HuH-7.5 (cell line): ENCODE measurements at regions not wholly inside any gene's neighbourhood (a gene's known extent, or its start where the extent isn't known, plus 50 kb on each side); places are given as distances from the start of the nearest gene placed in this dataset.

Source experiments
- DNase-seq: peaks from one replicate; pipeline ENCODE4 v3.0.0; 2011; ENCODE audit warnings: low spot score

DNA sequence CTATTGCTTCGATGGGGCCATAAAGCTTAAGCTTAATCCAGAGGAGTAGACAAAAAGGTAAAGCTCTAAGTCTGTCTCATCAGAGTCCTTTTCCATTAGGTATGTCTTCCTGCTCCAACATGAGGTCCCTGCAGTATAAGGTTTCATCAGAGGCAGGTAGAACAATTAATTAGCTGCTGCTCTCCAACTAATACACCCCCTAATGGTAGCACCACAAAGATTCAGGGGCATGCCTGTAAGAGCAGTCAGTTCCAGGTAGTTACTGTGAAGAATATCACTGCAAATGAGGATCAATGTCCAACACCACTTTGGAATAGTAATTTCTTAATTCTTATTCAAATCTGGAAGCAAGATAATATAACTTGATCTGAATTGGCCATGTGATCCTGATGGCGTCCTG lies 160.3 kb upstream of the ESRRG start:
- DNase-seq = no peak

DNA sequence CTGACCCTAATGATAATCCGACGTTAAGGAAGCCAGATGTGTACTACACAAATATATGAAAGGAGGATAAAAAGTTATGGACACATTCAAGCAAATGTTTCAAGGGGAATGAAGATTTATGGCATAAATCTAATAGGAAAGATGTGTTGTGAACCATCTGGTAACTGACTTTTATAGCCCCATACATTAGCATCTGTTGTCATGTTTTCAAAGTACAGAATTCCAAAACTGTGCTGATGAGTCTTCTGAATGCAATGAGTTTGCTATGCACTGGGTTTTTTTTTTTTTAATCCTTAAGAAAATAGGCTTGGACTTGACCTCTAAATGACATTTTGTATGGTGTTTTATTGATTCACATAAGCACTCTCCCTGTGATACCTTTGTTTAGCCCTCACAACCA lies 158.5 kb upstream of the ESRRG start:
- no peak for DNase-seq

DNA sequence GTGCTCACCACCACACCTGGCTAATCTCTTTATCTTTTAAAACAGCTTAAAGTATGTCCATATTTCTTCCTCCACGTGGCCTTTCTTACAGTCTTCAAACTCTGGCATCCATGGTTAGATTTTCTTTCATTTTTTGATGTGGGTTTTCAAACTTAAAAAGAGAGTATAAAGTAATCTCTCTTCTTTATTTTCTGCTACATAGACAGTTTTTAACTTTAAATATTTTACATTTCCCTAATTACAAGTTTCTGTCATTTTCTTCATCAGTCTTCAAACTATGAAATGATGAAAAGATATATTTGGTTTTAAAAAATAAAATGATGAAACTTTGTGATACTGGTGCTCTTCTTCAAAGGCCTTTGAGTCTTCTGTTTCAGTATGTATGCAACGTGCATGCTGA lies 143.5 kb upstream of the ESRRG start:
- DNase-seq = no peak

DNA sequence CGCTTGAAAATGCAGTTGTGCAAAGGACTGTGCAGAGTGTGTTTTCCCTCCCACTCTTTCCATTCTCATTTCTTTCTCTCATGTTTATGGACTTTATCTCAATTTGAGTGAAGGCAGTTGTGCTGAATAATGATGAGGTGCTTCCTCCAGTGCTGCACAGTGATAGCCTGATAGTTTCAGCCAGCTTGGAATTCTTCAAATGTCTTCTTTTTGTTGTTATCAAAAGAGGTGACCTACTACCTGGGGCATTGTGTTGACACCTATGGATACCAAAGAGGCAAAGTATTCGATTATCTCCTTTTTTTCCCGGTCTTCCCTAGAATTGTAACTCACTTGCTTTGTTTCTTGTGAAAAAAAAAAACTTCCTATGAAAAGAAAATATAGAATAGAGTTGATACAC lies 132.6 kb upstream of the ESRRG start:
- DNase-seq = no peak

DNA sequence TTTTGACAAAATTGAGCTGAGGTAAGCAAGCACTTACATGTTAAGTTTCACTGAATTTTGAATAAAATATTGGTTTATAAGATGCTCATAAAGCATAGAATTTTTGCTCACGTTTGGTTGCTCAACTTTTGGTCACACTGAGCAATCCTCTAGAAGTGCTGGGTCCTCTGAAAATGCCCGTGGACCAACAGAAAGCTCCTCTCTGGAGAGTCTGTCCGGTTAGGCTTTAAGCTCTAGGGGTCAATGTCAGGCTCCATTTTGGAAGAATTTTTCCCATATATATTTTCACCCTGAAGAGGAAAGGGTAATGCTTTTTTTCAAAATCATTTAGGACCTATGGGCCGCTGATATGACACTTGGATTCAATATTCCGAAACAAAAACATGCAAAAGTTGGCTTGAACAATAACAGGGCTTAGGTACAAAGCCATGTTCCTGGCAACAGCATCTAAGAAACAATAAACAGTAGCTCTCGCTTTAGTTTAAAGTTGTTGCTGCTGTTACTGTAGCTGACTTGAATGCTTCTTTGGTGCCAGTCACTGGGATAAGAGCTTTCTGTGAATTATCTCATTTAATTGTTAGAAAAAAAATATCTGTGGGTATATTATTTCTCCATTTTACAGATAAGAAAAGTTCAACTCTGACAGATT lies 131.7 kb upstream of the ESRRG start:
- DNase-seq = no peak

DNA sequence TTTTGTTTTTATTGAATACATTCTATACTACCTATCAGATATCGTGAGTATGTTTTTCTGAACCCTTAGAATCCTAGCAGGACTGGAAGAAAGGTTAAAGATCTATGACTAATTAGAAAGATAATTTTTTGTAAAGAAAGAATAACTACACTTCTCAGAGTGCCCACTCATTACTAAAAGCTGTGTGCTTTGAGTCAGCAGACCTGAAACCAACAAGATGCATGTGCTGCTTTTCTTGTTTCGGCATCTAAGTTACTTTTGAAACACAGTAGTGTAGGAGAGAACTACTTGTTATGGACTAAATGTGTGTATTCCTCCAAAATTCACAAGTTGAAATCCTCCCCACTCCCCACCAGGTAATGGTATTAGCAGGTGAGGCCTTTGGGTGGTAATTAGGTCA lies 127.8 kb upstream of the ESRRG start:
- no peak for DNase-seq

DNA sequence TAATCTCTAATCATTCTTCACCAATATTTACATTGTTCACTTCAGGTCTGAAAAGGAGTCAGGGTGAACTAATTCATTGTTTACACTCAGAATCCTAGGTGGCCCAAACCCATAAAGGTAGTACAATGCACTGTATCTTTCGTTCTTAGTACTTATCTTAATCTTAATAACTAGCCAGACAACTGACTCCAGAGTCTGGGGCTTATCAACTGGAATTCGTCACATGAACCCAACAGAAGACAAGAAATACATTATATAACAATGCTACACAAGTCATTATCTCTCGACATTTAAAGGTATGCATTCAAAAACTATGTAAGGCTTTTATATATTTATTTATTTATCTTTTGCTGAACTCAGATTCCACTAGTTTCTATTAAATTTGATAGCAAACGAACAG lies 125.9 kb upstream of the ESRRG start:
- no peak for DNase-seq

DNA sequence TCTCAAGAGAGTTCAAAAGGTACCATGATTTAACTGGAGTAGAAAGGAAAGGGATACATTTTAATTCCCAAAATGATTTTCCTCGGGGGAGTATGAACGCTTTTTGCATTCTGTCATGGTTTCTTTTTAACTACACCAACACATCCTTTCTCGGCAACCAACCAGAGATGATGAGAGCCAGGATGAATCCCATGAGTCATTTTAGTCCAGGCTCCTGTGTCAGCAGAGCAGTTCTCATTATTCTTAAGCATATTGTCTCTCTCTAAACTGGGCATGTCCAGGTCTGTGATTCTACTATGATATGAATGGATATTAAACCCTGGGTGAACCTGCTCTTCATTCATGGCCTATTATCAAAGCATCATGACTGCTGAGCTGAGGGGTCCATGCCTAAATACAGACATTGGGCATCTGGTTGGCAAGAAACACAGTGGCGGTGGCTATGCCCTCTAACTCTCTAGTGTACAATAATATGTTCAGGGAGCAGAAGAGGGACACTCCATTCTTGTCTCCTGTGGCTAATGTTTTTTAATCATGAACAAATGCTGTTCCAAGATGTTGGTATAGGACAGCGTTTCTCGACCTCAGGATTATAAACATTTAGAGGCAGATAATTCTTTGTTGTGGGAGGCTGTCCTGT lies 124.3 kb upstream of the ESRRG start:
- no peak for DNase-seq

DNA sequence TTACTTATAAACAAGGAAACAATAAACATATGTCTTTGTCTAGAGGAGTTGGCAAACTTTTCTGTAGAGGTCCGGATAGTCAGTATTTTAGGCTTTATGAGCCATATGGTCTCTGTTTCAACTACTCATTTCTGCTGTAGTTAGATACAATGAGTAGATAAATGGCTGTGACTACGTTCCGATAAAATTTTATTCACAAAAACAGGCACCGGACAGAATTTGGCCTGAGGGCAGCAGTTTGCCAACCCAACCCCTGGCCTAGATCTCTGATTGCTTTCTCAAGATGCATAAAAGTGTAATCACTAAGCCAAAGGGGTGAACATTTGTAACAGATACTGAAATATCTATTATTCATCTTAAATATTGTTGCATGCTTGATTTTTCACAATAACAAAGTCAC lies 123.1 kb upstream of the ESRRG start:
- DNase-seq = no peak

DNA sequence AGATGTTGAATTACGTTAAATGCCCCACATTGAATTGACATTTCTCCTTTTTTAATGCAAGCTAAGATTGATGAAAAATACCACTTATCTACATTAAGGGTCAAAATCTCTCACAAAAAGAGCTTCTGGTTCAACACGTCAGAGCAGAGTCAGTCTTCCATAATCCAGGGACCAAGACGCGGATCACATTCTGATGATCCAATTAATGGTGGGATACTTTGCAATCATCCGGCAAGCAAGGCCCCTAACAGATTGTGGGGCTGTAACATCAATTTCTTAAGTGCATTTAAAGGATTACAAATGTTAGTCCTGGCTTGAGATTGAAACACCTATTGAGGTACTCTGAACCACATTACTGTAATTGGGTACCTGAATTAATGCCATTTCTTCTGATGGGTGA lies 120.2 kb upstream of the ESRRG start:
- DNase-seq = no peak

DNA sequence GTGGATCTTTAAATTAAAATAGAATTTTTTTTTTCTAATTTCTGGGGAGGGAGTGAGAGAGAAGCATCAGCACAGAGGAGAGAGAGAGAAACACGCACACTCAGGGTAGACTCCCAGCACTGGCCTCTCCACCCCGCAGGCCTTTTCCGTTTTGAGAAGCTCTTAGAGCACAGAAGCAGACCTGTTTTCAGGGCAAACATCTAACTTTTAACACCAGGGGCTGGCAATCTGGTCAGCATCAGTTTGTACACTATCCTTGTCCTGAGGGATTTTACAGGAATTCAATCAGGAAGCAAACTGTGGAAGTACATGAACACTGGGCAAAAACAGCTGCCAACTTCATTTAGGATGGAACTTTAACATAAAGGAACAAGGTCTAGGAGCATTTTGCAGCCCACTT lies 117.9 kb upstream of the ESRRG start:
- no peak for DNase-seq

DNA sequence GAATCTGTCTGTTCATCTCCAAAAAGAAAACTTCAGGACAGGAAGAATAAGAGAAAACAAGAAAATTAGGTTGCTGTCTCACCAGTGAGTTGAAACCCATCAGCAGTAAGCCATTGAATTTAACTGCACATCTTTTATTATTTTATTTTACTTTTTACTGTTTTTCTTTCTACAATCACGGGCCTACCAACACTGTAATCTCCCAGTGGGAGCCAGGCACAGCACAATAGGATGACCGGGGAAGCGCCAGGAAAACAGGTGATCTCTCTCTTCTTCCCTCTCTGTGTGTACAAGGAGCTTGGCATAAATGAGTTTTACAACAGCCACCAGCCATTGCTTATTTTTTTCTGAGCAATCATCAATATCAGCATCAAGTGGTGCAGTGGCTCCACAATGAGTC lies 113.1 kb upstream of the ESRRG start:
- no peak for DNase-seq

DNA sequence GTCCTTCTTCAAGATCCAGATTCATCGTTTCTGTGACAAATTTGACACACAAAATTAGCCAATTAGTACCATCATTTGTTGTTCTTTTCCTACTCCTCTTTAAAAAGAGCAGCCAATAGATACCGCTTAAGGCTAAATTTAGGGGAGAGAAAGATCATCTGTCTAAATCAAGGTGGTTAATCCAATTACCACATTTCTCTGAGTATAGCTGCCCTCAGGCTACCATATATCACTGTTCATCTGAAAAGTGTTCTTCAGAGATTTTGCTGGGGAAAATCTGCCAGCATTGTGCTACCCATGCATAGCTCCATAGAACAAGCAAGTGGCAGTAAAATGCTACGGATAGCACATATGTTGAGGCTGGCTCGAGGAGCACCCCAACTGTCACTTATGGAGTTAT lies 110.3 kb upstream of the ESRRG start:
- no peak for DNase-seq

DNA sequence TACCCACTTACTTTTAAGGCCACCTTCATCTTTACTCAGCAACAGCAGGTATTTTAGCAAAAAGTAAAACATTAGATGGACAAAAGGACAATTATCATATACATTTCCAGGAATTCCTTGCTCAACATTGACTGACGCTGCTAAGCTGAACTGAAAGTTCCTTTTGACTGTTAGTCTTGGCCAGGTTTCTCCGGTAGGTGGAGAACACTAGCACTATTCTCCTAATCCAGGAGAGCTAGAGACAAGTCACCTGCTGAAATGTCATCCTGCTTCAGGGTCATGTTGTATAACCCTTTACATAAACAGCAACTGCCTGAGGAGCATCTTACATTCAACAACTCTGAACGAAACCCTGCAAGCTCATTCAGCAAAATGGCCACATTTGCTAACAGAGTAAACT lies 109.0 kb upstream of the ESRRG start:
- DNase-seq = no peak

DNA sequence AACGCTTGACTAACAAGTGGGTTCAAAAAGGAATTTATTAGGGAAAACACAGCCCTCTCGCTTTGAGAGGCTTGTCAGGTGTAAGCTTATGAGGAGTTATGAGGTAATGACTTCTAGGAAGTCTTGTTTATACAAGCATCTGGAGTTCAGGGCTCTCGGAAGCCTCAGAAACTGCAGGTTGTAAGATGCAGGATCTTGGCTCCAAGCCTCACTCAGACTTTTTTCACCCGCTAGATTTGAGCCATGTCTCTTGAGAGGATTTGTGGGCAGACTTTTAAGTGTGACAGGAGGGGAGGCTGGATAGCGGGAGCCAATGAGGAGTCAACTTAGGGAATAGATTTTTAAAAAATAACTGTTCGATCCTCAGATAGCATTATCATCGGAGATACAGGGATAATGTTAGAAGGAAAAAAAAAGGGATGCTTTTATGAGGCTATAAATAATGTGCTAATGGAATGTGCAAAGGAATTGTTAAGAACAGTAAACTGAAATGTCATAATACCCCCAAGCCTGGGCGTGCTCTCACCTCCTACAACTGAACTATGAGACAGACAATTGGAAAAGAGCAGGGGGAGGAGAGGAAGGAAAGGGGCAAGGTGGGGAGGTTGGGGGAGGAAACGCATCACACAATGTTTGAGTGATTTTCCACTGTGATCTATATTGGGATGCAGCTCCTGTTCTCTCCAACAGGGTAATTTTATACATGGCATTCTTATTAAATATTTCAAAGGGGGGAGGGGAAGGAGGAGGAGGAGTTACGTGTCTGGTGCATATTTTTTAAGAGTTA lies 107.4 kb upstream of the ESRRG start:
- no peak for DNase-seq

DNA sequence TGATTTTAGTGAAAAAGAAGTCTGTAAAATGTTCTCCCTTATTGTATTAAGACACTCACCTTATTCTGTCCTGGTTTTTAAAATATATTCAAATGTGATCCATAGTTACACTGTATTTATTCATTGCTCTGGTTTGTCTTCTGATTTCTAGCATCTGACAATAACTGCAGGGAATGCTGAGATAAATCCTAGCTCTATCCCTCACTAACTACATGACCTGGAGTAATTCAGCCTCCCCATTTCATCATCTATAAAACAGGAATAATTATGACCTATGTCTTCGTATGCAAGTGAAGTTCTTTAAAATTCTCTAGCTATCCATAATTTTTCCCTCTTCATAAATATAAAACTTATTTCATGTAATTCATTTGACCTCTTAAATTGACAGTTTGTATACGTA lies 104.0 kb upstream of the ESRRG start:
- no peak for DNase-seq

DNA sequence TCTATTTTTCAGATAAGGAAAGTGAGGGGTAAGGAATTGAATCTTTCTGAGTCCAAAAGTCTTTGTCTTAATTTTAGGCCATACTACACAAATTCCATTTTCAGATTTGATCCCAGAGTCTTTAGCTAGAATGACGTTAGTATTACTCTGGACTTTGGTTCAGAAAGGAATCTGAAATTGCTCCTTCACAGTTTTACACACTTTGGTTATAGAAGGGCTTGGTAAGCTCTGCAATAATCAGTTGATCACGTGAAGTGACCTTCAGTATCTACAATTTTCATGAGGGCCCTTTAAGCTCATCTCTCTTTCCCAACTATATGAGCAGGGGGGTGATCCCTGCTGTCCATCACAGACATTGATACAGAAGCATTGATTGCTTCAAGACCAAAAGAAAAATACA lies 103.4 kb upstream of the ESRRG start:
- DNase-seq = no peak

DNA sequence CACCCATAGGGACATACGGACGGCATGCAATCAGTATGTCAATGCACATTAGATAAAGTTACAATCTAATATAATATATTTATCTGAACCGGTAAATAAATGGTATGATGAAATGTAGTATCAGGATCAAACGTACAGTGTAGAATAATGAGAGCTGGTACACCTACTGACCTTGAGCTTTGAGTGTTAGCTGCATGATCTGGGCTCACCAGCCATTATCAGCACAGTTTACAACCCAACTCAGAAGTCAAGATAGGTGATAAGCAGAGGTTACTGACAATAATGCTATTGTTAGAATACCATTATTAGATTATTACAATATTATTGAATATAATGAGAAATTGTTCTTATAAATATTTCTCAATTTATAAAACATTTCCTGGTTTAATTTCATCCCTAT lies 103.0 kb upstream of the ESRRG start:
- no peak for DNase-seq

DNA sequence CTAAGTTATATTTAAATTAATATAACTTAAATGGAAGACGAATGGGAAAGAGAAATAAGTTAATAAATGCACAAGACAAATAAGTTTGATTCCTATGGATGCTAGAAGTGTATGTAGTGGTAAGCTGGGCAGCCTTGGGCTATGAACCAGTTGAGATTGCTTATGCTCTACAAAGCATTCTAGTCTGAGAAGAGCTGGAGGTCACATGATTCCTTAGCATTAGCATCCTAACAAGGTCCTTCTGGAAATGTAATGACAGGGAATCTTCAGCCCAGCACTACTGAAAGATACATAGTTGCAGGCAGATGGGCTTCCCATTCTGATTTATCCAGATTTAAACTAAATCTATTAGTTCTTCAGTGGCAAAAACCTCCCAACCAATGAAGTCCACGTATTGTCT lies 102.3 kb upstream of the ESRRG start:
- DNase-seq = no peak

DNA sequence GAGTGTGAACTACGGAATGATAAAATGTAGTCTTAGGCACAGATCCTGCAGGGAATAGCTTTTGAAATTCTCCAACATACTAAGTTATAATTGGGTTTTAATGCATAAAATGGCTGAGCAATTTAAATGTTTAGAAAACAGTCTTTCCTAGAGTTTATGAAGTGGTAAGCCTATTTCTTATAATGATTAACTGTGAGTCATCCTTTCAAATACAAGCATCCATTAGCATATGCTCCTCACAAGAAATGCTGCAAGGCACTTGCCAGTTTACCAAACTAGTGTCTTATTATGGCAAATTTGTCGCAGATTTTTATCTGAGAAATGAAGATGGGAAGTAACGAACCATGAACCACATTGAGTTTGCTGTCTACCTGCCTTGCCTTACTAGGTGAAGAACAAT lies 101.3 kb upstream of the ESRRG start:
- no peak for DNase-seq

DNA sequence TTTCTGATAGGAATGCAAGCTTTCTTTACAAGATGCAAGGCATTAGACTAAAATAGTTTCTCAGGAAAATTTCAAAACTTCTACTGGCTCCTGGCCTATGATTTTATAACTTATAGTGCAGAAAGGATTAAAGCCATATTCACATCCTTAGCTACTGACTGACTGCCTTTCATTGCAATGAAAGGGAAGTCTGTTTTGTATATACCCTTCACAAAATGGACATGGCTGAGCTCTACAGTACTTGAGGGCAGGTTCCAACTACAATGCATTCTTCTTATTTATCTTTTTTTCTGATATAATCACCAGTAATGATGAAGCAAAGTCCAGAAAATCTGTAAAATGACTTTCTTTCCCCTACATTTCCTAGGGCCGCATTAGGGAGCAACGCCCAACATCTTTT lies 100.5 kb upstream of the ESRRG start:
- DNase-seq = no peak

DNA sequence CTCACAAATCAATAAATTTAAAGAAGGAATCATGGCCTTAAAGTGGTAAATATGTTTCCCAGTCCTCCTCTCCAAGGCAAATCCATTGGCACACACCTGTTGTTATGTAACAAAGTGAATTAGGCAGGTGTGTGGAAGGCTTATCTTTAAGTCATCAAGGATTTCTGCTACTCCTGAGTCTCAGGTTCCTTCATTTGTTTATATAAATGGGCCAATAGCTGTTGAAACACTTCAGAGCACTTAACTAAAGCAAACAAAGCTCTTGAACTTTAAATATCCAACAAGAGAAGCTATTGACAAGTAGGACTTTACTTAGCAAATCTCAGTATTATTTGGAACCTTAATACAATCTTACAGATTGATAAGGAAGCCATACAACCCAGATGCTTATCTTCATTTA lies 99.3 kb upstream of the ESRRG start:
- no peak for DNase-seq

DNA sequence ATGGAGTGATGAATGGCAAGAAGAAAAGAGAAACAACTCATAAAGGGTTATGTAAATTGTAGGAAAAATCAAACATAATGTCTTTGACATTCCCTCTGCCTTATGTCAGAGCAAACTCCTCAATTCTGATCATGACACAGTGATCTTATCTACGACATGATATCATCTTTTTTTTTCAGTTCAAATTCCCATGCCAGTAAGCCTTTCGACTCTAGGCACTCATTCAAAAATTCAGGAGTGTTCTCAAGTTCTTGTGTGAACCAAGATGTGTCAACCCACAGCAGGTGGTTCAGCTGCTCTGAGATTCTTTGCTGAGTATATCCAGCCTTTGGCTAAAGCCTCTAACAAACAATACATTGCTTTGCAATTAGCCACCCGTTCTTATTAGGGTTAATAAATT lies 97.1 kb upstream of the ESRRG start:
- no peak for DNase-seq

DNA sequence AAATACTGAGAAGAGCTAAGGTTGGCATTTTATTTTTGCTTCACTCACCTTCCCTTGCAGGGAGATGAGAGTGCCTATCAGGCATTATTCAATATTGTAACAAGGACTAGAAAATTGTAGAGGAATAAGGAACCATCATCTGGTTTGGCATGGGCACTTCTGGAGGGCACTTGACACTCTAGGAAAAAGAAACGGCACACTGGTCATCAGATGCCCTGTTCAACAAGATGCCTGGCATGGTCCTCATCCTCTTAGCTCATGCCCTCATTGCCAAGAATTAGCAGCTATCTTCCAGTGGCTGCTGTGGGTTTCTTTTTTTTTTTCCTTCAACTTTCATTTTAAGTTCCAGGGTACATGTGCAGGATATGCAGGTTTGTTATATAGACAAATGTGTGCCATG lies 95.1 kb upstream of the ESRRG start:
- DNase-seq = no peak
